ENCODE measurements at regions not wholly inside any gene's neighbourhood (a gene's known extent, or its start where the extent isn't known, plus 50 kb on each side); places are given as distances from the start of the nearest gene placed in this dataset.

GRCh38 chr18:7382328-7383001, 151.6 kb downstream of the LRRC30 start:
- no peaks in the 10 kb centered on the region for H3K4me1 ChIP-seq (ENCODE audit: insufficient read depth, low read length)
- H3K4me3 ChIP-seq (ENCODE audit: low read length) = no peak overlapping the region
- H3K27ac ChIP-seq (ENCODE audit: low read depth, low read length) = no peak overlapping the region
- H3K9me3 ChIP-seq (ENCODE audit: low read length) = no peaks in the 10 kb centered on the region
- Mint-ChIP-seq H3K27me3 (no peaks in the 10 kb centered on the region), H3K36me3 (no peaks in the 10 kb centered on the region), H3K27ac (no peak overlapping the region), H3K4me3 (no peak overlapping the region), H3K9me3 (peaks cover 3 to 20% (median 11%) of the 10 kb centered on the region in 5 donors), H3K4me1 (no peaks in the 10 kb centered on the region)
- ChIA-PET POLR2A (no interaction called here), CTCF (no interaction called here)
- no peaks in the 10 kb centered on the region for H3K36me3 ChIP-seq (ENCODE audit: insufficient read depth, low read length)
- no peak for DNase-seq
- no peaks in the 10 kb centered on the region for H3K27me3 ChIP-seq (ENCODE audit: insufficient read depth, low read length, poor library complexity, severe bottlenecking)

- Mint-ChIP-seq H3K9me3 (peaks cover 3 to 21% (median 13%) of the 10 kb centered on the region in 5 donors), H3K4me3 (no peak overlapping the region), H3K4me1 (no peaks in the 10 kb centered on the region), H3K27ac (no peak overlapping the region), H3K27me3 (no peaks in the 10 kb centered on the region), H3K36me3 (no peaks in the 10 kb centered on the region)
- CTCF ChIA-PET = no interaction called here
- Histone ChIP-seq H3K27me3 (ENCODE audit: insufficient read depth, low read length, poor library complexity, severe bottlenecking) (no peaks in the 10 kb centered on the region), H3K27ac (ENCODE audit: low read depth, low read length) (no peak overlapping the region), H3K4me1 (ENCODE audit: insufficient read depth, low read length) (no peaks in the 10 kb centered on the region), H3K36me3 (ENCODE audit: insufficient read depth, low read length) (no peaks in the 10 kb centered on the region), H3K9me3 (ENCODE audit: low read length) (no peaks in the 10 kb centered on the region), H3K4me3 (ENCODE audit: low read length) (no peak overlapping the region)
- DNase-seq = no peak
- POLR2A ChIA-PET = no interaction called here
These were observed 152.4 kb downstream of the LRRC30 start for GRCh38 chr18:7383002-7383980.

- H3K4me1 Mint-ChIP-seq = no peaks in the 10 kb centered on the region
- CTCF ChIA-PET = no interaction called here
- Histone ChIP-seq H3K9me3 (ENCODE audit: low read length) (no peaks in the 10 kb centered on the region), H3K36me3 (ENCODE audit: insufficient read depth, low read length) (no peaks in the 10 kb centered on the region), H3K27me3 (ENCODE audit: insufficient read depth, low read length, poor library complexity, severe bottlenecking) (no peaks in the 10 kb centered on the region), H3K27ac (ENCODE audit: low read depth, low read length) (no peak overlapping the region), H3K4me3 (ENCODE audit: low read length) (no peak overlapping the region), H3K4me1 (ENCODE audit: insufficient read depth, low read length) (no peaks in the 10 kb centered on the region)
- POLR2A ChIA-PET = no interaction called here
- no peaks in the 10 kb centered on the region for H3K27me3 Mint-ChIP-seq
- no peak overlapping the region for H3K4me3 Mint-ChIP-seq
- peaks cover 0 to 4% (median 0%) of the 10 kb centered on the region in 3 donors for H3K36me3 Mint-ChIP-seq
- no peak overlapping the region for H3K27ac Mint-ChIP-seq
- H3K9me3 Mint-ChIP-seq = peaks cover 2 to 29% (median 15%) of the 10 kb centered on the region in 5 donors
- no peak for DNase-seq
These were observed 157.9 kb downstream of the LRRC30 start for GRCh38 chr18:7388741-7389140.

GRCh38 chr18:7390731-7391492, 160.0 kb downstream of the LRRC30 start:
- Histone ChIP-seq H3K27me3 (ENCODE audit: insufficient read depth, low read length, poor library complexity, severe bottlenecking) (no peaks in the 10 kb centered on the region), H3K4me1 (ENCODE audit: insufficient read depth, low read length) (no peaks in the 10 kb centered on the region), H3K27ac (ENCODE audit: low read depth, low read length) (no peak overlapping the region), H3K36me3 (ENCODE audit: insufficient read depth, low read length) (no peaks in the 10 kb centered on the region), H3K4me3 (ENCODE audit: low read length) (no peak overlapping the region), H3K9me3 (ENCODE audit: low read length) (no peaks in the 10 kb centered on the region)
- peaks cover 2 to 28% (median 10%) of the 10 kb centered on the region in 5 donors for H3K9me3 Mint-ChIP-seq
- no peak for DNase-seq
- no peaks in the 10 kb centered on the region for H3K4me1 Mint-ChIP-seq
- H3K4me3 Mint-ChIP-seq = no peak overlapping the region
- CTCF ChIA-PET = no interaction called here
- H3K27me3 Mint-ChIP-seq = no peaks in the 10 kb centered on the region
- H3K36me3 Mint-ChIP-seq = peaks cover 0 to 4% (median 0%) of the 10 kb centered on the region in 3 donors
- POLR2A ChIA-PET = no interaction called here
- H3K27ac Mint-ChIP-seq = no peak overlapping the region

- Histone ChIP-seq H3K9me3 (ENCODE audit: low read length) (no peaks in the 10 kb centered on the region), H3K4me3 (ENCODE audit: low read length) (no peak overlapping the region), H3K36me3 (ENCODE audit: insufficient read depth, low read length) (no peaks in the 10 kb centered on the region), H3K27ac (ENCODE audit: low read depth, low read length) (no peak overlapping the region), H3K27me3 (ENCODE audit: insufficient read depth, low read length, poor library complexity, severe bottlenecking) (no peaks in the 10 kb centered on the region), H3K4me1 (ENCODE audit: insufficient read depth, low read length) (no peaks in the 10 kb centered on the region)
- Mint-ChIP-seq H3K4me3 (no peak overlapping the region), H3K4me1 (no peaks in the 10 kb centered on the region), H3K36me3 (peaks cover 0 to 4% (median 0%) of the 10 kb centered on the region in 3 donors), H3K27ac (no peak overlapping the region), H3K27me3 (no peaks in the 10 kb centered on the region), H3K9me3 (peaks cover 0 to 21% (median 6%) of the 10 kb centered on the region in 5 donors)
- POLR2A ChIA-PET = no interaction called here
- no peak for DNase-seq
- CTCF ChIA-PET = no interaction called here
These were observed 162.2 kb downstream of the LRRC30 start for GRCh38 chr18:7393080-7393479.

- peaks cover 0 to 4% (median 0%) of the 10 kb centered on the region in 3 donors for H3K36me3 Mint-ChIP-seq
- no peak overlapping the region for H3K4me3 ChIP-seq (ENCODE audit: low read length)
- H3K4me3 Mint-ChIP-seq = no peak overlapping the region
- no peaks in the 10 kb centered on the region for H3K4me1 ChIP-seq (ENCODE audit: insufficient read depth, low read length)
- no peaks in the 10 kb centered on the region for H3K36me3 ChIP-seq (ENCODE audit: insufficient read depth, low read length)
- no peak overlapping the region for H3K27ac ChIP-seq (ENCODE audit: low read depth, low read length)
- H3K27me3 ChIP-seq (ENCODE audit: insufficient read depth, low read length, poor library complexity, severe bottlenecking) = no peaks in the 10 kb centered on the region
- no peaks in the 10 kb centered on the region for H3K27me3 Mint-ChIP-seq
- H3K4me1 Mint-ChIP-seq = no peaks in the 10 kb centered on the region
- ChIA-PET CTCF (no interaction called here), POLR2A (no interaction called here)
- no peak overlapping the region for H3K27ac Mint-ChIP-seq
- DNase-seq = no peak
- peaks cover 0 to 15% (median 6%) of the 10 kb centered on the region in 5 donors for H3K9me3 Mint-ChIP-seq
- no peaks in the 10 kb centered on the region for H3K9me3 ChIP-seq (ENCODE audit: low read length)
These were observed 163.3 kb downstream of the LRRC30 start for GRCh38 chr18:7394050-7394659.

GRCh38 chr18:7395566-7395965, 164.7 kb downstream of the LRRC30 start:
- peaks cover 0 to 8% (median 4%) of the 10 kb centered on the region in 5 donors for H3K9me3 Mint-ChIP-seq
- Histone ChIP-seq H3K9me3 (ENCODE audit: low read length) (no peaks in the 10 kb centered on the region), H3K4me3 (ENCODE audit: low read length) (no peak overlapping the region), H3K27ac (ENCODE audit: low read depth, low read length) (no peak overlapping the region), H3K4me1 (ENCODE audit: insufficient read depth, low read length) (no peaks in the 10 kb centered on the region), H3K27me3 (ENCODE audit: insufficient read depth, low read length, poor library complexity, severe bottlenecking) (no peaks in the 10 kb centered on the region), H3K36me3 (ENCODE audit: insufficient read depth, low read length) (no peaks in the 10 kb centered on the region)
- no peak overlapping the region for H3K27ac Mint-ChIP-seq
- H3K4me1 Mint-ChIP-seq = no peaks in the 10 kb centered on the region
- POLR2A ChIA-PET = no interaction called here
- H3K36me3 Mint-ChIP-seq = peaks cover 0 to 4% (median 0%) of the 10 kb centered on the region in 3 donors
- CTCF ChIA-PET = no interaction called here
- no peak overlapping the region for H3K4me3 Mint-ChIP-seq
- DNase-seq = no peak
- no peaks in the 10 kb centered on the region for H3K27me3 Mint-ChIP-seq
